ENCODE measurements at regions not wholly inside any gene's neighbourhood (a gene's known extent, or its start where the extent isn't known, plus 50 kb on each side); places are given as distances from the start of the nearest gene placed in this dataset.

DNA sequence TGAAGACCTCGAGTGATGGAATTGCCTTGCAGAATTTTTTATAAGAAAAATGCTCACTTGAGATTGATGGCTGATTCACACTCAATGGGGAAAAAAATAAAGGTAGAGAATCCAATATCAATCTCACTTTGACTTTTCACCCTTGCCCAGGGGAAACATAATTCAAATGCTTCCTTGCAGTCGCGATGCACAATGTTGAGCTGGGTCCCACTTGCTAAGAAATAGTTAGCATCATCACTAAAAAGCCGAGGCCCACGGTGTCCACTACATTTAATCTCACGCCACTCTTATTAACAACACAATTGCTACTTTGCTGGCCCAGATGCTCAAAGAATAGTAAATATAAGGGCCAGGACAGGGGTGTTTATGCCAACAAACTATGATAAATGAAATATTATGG lies 223.4 kb downstream of the SPTSSA start:
- Histone ChIP-seq H4K20me1 (ENCODE audit: insufficient read depth) (no peaks in the 10 kb centered on the region), H3K9me3 (ENCODE audit: insufficient read depth, low read depth) (no peaks in the 10 kb centered on the region), H3K4me2 (no peak overlapping the region), H3K4me1 (replicated peaks; ENCODE audit: insufficient read depth) (no peaks in the 10 kb centered on the region), H3K79me2 (ENCODE audit: low read depth) (no peaks in the 10 kb centered on the region), H3F3A (ENCODE audit: insufficient read depth, low read depth) (no peaks in the 10 kb centered on the region), H3K27me3 (ENCODE audit: insufficient read depth, low read depth) (no peaks in the 10 kb centered on the region), H2AFZ (no peak overlapping the region), H3K4me3 (no peak overlapping the region), H3K9me2 (ENCODE audit: insufficient read depth) (no peaks in the 10 kb centered on the region), H3K36me3 (ENCODE audit: low read depth) (no peaks in the 10 kb centered on the region), H3K27ac (no peak overlapping the region)
- BruUV-seq (replicated peaks) = no TSS peak
- ChIA-PET CTCF (no interaction called here), POLR2A (ENCODE audit: unreplicated experiment) (no interaction called here)
- TF ChIP-seq, protein P1, sequence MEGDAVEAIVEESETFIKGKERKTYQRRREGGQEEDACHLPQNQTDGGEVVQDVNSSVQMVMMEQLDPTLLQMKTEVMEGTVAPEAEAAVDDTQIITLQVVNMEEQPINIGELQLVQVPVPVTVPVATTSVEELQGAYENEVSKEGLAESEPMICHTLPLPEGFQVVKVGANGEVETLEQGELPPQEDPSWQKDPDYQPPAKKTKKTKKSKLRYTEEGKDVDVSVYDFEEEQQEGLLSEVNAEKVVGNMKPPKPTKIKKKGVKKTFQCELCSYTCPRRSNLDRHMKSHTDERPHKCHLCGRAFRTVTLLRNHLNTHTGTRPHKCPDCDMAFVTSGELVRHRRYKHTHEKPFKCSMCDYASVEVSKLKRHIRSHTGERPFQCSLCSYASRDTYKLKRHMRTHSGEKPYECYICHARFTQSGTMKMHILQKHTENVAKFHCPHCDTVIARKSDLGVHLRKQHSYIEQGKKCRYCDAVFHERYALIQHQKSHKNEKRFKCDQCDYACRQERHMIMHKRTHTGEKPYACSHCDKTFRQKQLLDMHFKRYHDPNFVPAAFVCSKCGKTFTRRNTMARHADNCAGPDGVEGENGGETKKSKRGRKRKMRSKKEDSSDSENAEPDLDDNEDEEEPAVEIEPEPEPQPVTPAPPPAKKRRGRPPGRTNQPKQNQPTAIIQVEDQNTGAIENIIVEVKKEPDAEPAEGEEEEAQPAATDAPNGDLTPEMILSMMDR (conservative IDR thresholded peaks at IDR 0.05) = no peak
- DNase-seq = no peak
- intact Hi-C loops (cut with micrococcal nuclease; ENCODE audit: unreplicated experiment) = no loop called here

DNA sequence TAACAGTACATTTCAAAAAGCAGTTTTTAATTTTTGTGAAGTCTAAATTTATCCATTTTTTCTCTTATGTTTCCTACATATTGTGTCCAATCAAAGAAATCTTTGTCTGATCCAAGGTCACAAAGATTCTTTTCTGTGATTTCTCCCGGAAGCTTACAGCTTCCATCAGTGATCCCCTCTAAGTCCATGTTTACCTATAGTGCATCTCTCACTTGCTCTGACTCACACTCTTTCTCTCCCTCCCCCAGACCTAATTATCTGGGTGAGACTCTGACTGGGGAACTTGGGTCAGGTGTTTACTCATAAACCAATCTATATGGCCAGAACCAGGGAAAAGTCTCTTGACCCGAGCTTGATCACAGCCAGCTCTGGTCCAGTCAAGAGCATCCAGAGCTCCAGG lies 224.4 kb downstream of the SPTSSA start:
- Histone ChIP-seq H3K4me2 (no peak overlapping the region), H3K4me3 (no peak overlapping the region), H3K9me3 (ENCODE audit: insufficient read depth, low read depth) (no peaks in the 10 kb centered on the region), H3K27me3 (ENCODE audit: insufficient read depth, low read depth) (no peaks in the 10 kb centered on the region), H3K9me2 (ENCODE audit: insufficient read depth) (no peaks in the 10 kb centered on the region), H3K79me2 (ENCODE audit: low read depth) (no peaks in the 10 kb centered on the region), H3F3A (ENCODE audit: insufficient read depth, low read depth) (no peaks in the 10 kb centered on the region), H3K36me3 (ENCODE audit: low read depth) (no peaks in the 10 kb centered on the region), H3K4me1 (replicated peaks; ENCODE audit: insufficient read depth) (no peaks in the 10 kb centered on the region), H4K20me1 (ENCODE audit: insufficient read depth) (no peaks in the 10 kb centered on the region), H2AFZ (no peak overlapping the region), H3K27ac (no peak overlapping the region)
- CTCF ChIA-PET = no interaction called here
- DNase-seq = no peak
- intact Hi-C loops (cut with micrococcal nuclease; ENCODE audit: unreplicated experiment) = no loop called here
- POLR2A ChIA-PET (ENCODE audit: unreplicated experiment) = no interaction called here
- TF ChIP-seq, protein P1 (conservative IDR thresholded peaks at IDR 0.05) = no peak
- TF ChIP-seq EZH2 (IDR thresholded peaks at IDR 0.05; ENCODE audit: low read depth) = no peak
- BruUV-seq (replicated peaks) = no TSS peak

DNA sequence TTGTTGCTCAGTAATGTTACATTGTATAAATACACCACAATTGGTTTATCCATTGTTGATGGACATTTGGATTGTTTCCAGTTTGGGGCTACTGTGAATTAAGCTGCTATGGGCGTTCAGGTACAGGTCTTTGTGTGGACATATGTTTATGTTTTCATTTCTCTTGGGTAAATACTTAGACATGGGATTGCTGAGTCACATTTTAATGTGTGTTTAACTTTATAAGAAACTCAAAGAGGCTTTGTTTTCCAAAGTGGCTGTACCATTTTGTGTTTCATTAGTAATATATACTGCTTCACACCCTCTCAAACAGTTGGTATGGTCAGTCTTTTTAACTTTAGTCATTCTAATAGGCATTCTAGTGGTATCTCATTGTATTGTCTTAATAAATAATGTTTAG lies 225.0 kb downstream of the SPTSSA start:
- Histone ChIP-seq H3K4me3 (no peak overlapping the region), H4K20me1 (ENCODE audit: insufficient read depth) (no peaks in the 10 kb centered on the region), H3F3A (ENCODE audit: insufficient read depth, low read depth) (no peaks in the 10 kb centered on the region), H3K27me3 (ENCODE audit: insufficient read depth, low read depth) (no peaks in the 10 kb centered on the region), H3K9me3 (ENCODE audit: insufficient read depth, low read depth) (no peaks in the 10 kb centered on the region), H3K79me2 (ENCODE audit: low read depth) (no peaks in the 10 kb centered on the region), H2AFZ (no peak overlapping the region), H3K4me1 (replicated peaks; ENCODE audit: insufficient read depth) (no peaks in the 10 kb centered on the region), H3K4me2 (no peak overlapping the region), H3K27ac (no peak overlapping the region), H3K9me2 (ENCODE audit: insufficient read depth) (no peaks in the 10 kb centered on the region), H3K36me3 (ENCODE audit: low read depth) (no peaks in the 10 kb centered on the region)
- BruUV-seq (replicated peaks) = no TSS peak
- intact Hi-C loops (cut with micrococcal nuclease; ENCODE audit: unreplicated experiment) = no loop called here
- POLR2A ChIA-PET (ENCODE audit: unreplicated experiment) = no interaction called here
- TF ChIP-seq EZH2 (IDR thresholded peaks at IDR 0.05; ENCODE audit: low read depth) = no peak
- CTCF ChIA-PET = no interaction called here
- peak in 1 of 2 experiments; percentile 42 for DNase-seq

DNA sequence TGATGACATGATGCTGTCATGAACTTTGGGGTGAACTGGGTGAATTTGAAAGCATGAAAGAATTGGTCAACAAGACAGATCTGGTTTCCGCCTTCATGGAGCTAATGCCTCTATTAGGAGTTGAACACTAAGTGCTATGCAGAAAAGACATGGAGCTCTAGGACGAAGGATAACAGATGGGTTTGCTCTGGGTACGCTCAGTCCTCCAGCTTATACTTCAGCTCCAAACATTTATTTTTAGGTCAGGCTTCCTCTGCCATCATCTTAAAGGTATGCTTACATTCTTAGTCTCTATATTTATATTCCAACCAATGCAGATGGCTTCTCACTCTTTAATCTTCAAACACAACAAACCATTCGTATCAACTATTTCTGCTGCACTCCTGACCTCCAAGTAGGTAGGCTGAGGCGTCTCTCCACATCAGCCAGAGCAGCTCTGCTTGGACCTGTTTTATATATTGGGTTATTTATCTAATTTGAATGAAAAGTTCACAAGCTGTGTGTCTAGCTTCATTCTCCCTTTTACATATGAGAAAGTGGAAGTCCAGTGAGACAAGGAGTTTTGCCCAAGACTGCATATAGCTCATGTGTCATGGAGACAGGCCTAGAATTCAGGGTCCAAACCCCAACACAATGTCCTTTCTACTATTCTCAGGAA lies 226.3 kb downstream of the SPTSSA start:
- Histone ChIP-seq H3K27ac (no peak overlapping the region), H3K9me3 (ENCODE audit: insufficient read depth, low read depth) (no peaks in the 10 kb centered on the region), H2AFZ (no peak overlapping the region), H3K9me2 (ENCODE audit: insufficient read depth) (no peaks in the 10 kb centered on the region), H3K4me2 (no peak overlapping the region), H3F3A (ENCODE audit: insufficient read depth, low read depth) (no peaks in the 10 kb centered on the region), H4K20me1 (ENCODE audit: insufficient read depth) (no peaks in the 10 kb centered on the region), H3K4me3 (no peak overlapping the region), H3K27me3 (ENCODE audit: insufficient read depth, low read depth) (no peaks in the 10 kb centered on the region), H3K4me1 (replicated peaks; ENCODE audit: insufficient read depth) (no peaks in the 10 kb centered on the region), H3K79me2 (ENCODE audit: low read depth) (no peaks in the 10 kb centered on the region), H3K36me3 (ENCODE audit: low read depth) (no peaks in the 10 kb centered on the region)
- CTCF ChIA-PET = interaction anchor here (0.6 kb wide), 2 partner anchors 123 to 311 kb away, joined by 3 to 4 read pairs; no protein-coding TSS in a partner anchor
- POLR2A ChIA-PET (ENCODE audit: unreplicated experiment) = no interaction called here
- intact Hi-C loops (cut with micrococcal nuclease; ENCODE audit: unreplicated experiment) = no loop called here
- no TSS peak for BruUV-seq (replicated peaks)
- DNase-seq = no peak
- TF ChIP-seq, protein P1 (conservative IDR thresholded peaks at IDR 0.05) = no peak
- no peak for TF ChIP-seq EZH2 (IDR thresholded peaks at IDR 0.05; ENCODE audit: low read depth)
